ENCODE measurements at regions not wholly inside any gene's neighbourhood (a gene's known extent, or its start where the extent isn't known, plus 50 kb on each side); places are given as distances from the start of the nearest gene placed in this dataset.
"Not testable (repeated sequence)": the region's sequence is repeated elsewhere in the genome, so short reads cannot be mapped to it uniquely, and the experiment has no call there.

GRCh38 chrX:107325467-107325866 is 119.1 kb downstream of the DNAAF6 start:
- Histone ChIP-seq H3K4me3 (no peak overlapping the region), H3K36me3 (no peaks in the 10 kb centered on the region), H3K4me1 (no peaks in the 10 kb centered on the region), H3K9me3 (no peaks in the 10 kb centered on the region), H3K27me3 (no peaks in the 10 kb centered on the region), H3K27ac (no peak overlapping the region)
- no peak for DNase-seq
- no peak for TF ChIP-seq CTCF (IDR thresholded peaks at IDR 0.05)
- ATAC-seq = no peak
- intact Hi-C loops (cut with DNase I) = no loop called here

GRCh38 chrX:107348051-107348450 is 101.4 kb upstream of the FRMPD3 start:
- Histone ChIP-seq H3K4me3 (no peak overlapping the region), H3K4me1 (no peaks in the 10 kb centered on the region), H3K27ac (no peak overlapping the region), H3K27me3 (no peaks in the 10 kb centered on the region), H3K36me3 (no peaks in the 10 kb centered on the region), H3K9me3 (no peaks in the 10 kb centered on the region)
- intact Hi-C loops (cut with DNase I) = no loop called here
- no peak for DNase-seq
- no peak for TF ChIP-seq CTCF (IDR thresholded peaks at IDR 0.05)
- ATAC-seq = no peak

- no peak overlapping the region for H3K4me3 ChIP-seq
- DNase-seq (no peak), ATAC-seq (no peak)
- H3K27ac ChIP-seq = no peak overlapping the region
- H3K27me3 ChIP-seq = no peaks in the 10 kb centered on the region
- H3K9me3 ChIP-seq = no peaks in the 10 kb centered on the region
- no peak for TF ChIP-seq CTCF (IDR thresholded peaks at IDR 0.05)
- intact Hi-C loops (cut with DNase I) = no loop called here
- no peaks in the 10 kb centered on the region for H3K4me1 ChIP-seq
- H3K36me3 ChIP-seq = no peaks in the 10 kb centered on the region
Observed at GRCh38 chrX:107348990-107349389, 100.5 kb upstream of the FRMPD3 start.

GRCh38 chrX:107355533-107355932 is 93.9 kb upstream of the FRMPD3 start:
- intact Hi-C loops (cut with DNase I) = no loop called here

GRCh38 chrX:107360788-107361360 is 88.6 kb upstream of the FRMPD3 start:
- no peaks in the 10 kb centered on the region for H3K36me3 ChIP-seq
- intact Hi-C loops (cut with DNase I) = no loop called here
- ATAC-seq = no peak
- H3K4me3 ChIP-seq = no peak overlapping the region
- no peak overlapping the region for H3K27ac ChIP-seq
- no peak for TF ChIP-seq CTCF (IDR thresholded peaks at IDR 0.05)
- no peaks in the 10 kb centered on the region for H3K27me3 ChIP-seq
- no peak for DNase-seq
- H3K9me3 ChIP-seq = no peaks in the 10 kb centered on the region
- H3K4me1 ChIP-seq = no peaks in the 10 kb centered on the region

More at GRCh38 chrX:107355533-107355932, 93.9 kb upstream of the FRMPD3 start:
- TF ChIP-seq CTCF (IDR thresholded peaks at IDR 0.05) = no peak
- Histone ChIP-seq H3K27ac (no peak overlapping the region), H3K27me3 (no peaks in the 10 kb centered on the region), H3K9me3 (no peaks in the 10 kb centered on the region), H3K4me1 (no peaks in the 10 kb centered on the region), H3K36me3 (no peaks in the 10 kb centered on the region), H3K4me3 (no peak overlapping the region)
- ATAC-seq (no peak), DNase-seq (no peak)

GRCh38 chrX:107370185-107370584 is 79.3 kb upstream of the FRMPD3 start:
- H3K4me1 ChIP-seq; ATAC-seq; H3K36me3 ChIP-seq; H3K4me3 ChIP-seq; DNase-seq; intact Hi-C loops (cut with DNase I); H3K27ac ChIP-seq; H3K9me3 ChIP-seq; H3K27me3 ChIP-seq: not testable (repeated sequence)
